ENCODE measurements at regions not wholly inside any gene's neighbourhood (a gene's known extent, or its start where the extent isn't known, plus 50 kb on each side); places are given as distances from the start of the nearest gene placed in this dataset.

GRCh38 chr6:22807261-22807660 is 237.9 kb downstream of the HDGFL1 start:
- Mint-ChIP-seq H3K4me1 (ENCODE audit: low read depth) (no peaks in the 10 kb centered on the region), H3K4me3 (no peak overlapping the region), H3K27me3 (ENCODE audit: low read depth) (no peaks in the 10 kb centered on the region), H3K27ac (no peak overlapping the region), H3K9me3 (peaks cover 7% of the 10 kb centered on the region in 2 donors), H3K36me3 (ENCODE audit: insufficient read depth in 2 of 2) (no peaks in the 10 kb centered on the region)
- ATAC-seq (replicated peaks in 1 of 2) (no peak), DNase-seq (no peak)

- H3K36me3 Mint-ChIP-seq (ENCODE audit: insufficient read depth in 2 of 2), result no peaks in the 10 kb centered on the region
- ATAC-seq (replicated peaks in 1 of 2), result no peak
- peaks cover 4 to 5% of the 10 kb centered on the region in 2 donors for H3K9me3 Mint-ChIP-seq
- no peaks in the 10 kb centered on the region for H3K4me1 Mint-ChIP-seq (ENCODE audit: low read depth)
- H3K27me3 Mint-ChIP-seq (ENCODE audit: low read depth), result no peaks in the 10 kb centered on the region
- H3K27ac Mint-ChIP-seq, result no peak overlapping the region
- DNase-seq, result no peak
- H3K4me3 Mint-ChIP-seq, result no peak overlapping the region
Observed at GRCh38 chr6:22807818-22808217, 238.5 kb downstream of the HDGFL1 start.

- H3K36me3 Mint-ChIP-seq (ENCODE audit: insufficient read depth in 2 of 2), result no peaks in the 10 kb centered on the region
- H3K4me1 Mint-ChIP-seq (ENCODE audit: low read depth), result no peaks in the 10 kb centered on the region
- H3K27ac Mint-ChIP-seq, result no peak overlapping the region
- ATAC-seq (replicated peaks in 1 of 2) (no peak), DNase-seq (no peak)
- no peak overlapping the region for H3K4me3 Mint-ChIP-seq
- no peaks in the 10 kb centered on the region for H3K27me3 Mint-ChIP-seq (ENCODE audit: low read depth)
- peaks cover 3 to 5% of the 10 kb centered on the region in 2 donors for H3K9me3 Mint-ChIP-seq
Observed at GRCh38 chr6:22808466-22808865, 239.1 kb downstream of the HDGFL1 start.

- Mint-ChIP-seq H3K27ac (no peak overlapping the region), H3K27me3 (ENCODE audit: low read depth) (no peaks in the 10 kb centered on the region), H3K4me3 (no peak overlapping the region), H3K4me1 (ENCODE audit: low read depth) (no peaks in the 10 kb centered on the region), H3K9me3 (peaks cover 3 to 5% of the 10 kb centered on the region in 2 donors), H3K36me3 (ENCODE audit: insufficient read depth in 2 of 2) (no peaks in the 10 kb centered on the region)
- DNase-seq (no peak), ATAC-seq (replicated peaks in 1 of 2) (no peak)
Observed at GRCh38 chr6:22809370-22809769, 240.0 kb downstream of the HDGFL1 start.

GRCh38 chr6:22819209-22819608 is 249.8 kb downstream of the HDGFL1 start:
- Mint-ChIP-seq H3K9me3 (peaks cover 3 to 8% of the 10 kb centered on the region in 2 donors), H3K36me3 (ENCODE audit: insufficient read depth in 2 of 2) (no peaks in the 10 kb centered on the region), H3K27ac (no peak overlapping the region), H3K4me3 (no peak overlapping the region), H3K4me1 (ENCODE audit: low read depth) (no peaks in the 10 kb centered on the region), H3K27me3 (ENCODE audit: low read depth) (no peaks in the 10 kb centered on the region)
- DNase-seq (no peak), ATAC-seq (replicated peaks in 1 of 2) (no peak)

- no peak for DNase-seq
- no peak for ATAC-seq (replicated peaks in 1 of 2)
- H3K27me3 Mint-ChIP-seq (ENCODE audit: low read depth), result no peaks in the 10 kb centered on the region
- no peak overlapping the region for H3K4me3 Mint-ChIP-seq
- no peaks in the 10 kb centered on the region for H3K36me3 Mint-ChIP-seq (ENCODE audit: insufficient read depth in 2 of 2)
- no peak overlapping the region for H3K27ac Mint-ChIP-seq
- H3K4me1 Mint-ChIP-seq (ENCODE audit: low read depth), result no peaks in the 10 kb centered on the region
- peaks cover 0 to 8% of the 10 kb centered on the region in 2 donors for H3K9me3 Mint-ChIP-seq
Observed at GRCh38 chr6:22821664-22822320, 252.4 kb downstream of the HDGFL1 start.

GRCh38 chr6:22825210-22825609 is 255.8 kb downstream of the HDGFL1 start:
- H3K9me3 Mint-ChIP-seq, result peaks cover 0 to 1% of the 10 kb centered on the region in 2 donors
- no peak for DNase-seq
- H3K4me1 Mint-ChIP-seq (ENCODE audit: low read depth), result no peaks in the 10 kb centered on the region
- H3K36me3 Mint-ChIP-seq (ENCODE audit: insufficient read depth in 2 of 2), result no peaks in the 10 kb centered on the region
- H3K27ac Mint-ChIP-seq, result no peak overlapping the region
- no peak for ATAC-seq (replicated peaks in 1 of 2)
- no peak overlapping the region for H3K4me3 Mint-ChIP-seq
- H3K27me3 Mint-ChIP-seq (ENCODE audit: low read depth), result no peaks in the 10 kb centered on the region

- Mint-ChIP-seq H3K4me3 (no peak overlapping the region), H3K4me1 (ENCODE audit: low read depth) (no peaks in the 10 kb centered on the region), H3K27ac (peak overlapping the region; percentile 73), H3K36me3 (ENCODE audit: insufficient read depth in 2 of 2) (no peaks in the 10 kb centered on the region), H3K27me3 (ENCODE audit: low read depth) (no peaks in the 10 kb centered on the region), H3K9me3 (peaks cover 0 to 1% of the 10 kb centered on the region in 2 donors)
- DNase-seq (no peak), ATAC-seq (replicated peaks in 1 of 2) (no peak)
Observed at GRCh38 chr6:22826961-22827360, 257.6 kb downstream of the HDGFL1 start.

GRCh38 chr6:22827760-22828159 is 258.4 kb downstream of the HDGFL1 start:
- Mint-ChIP-seq H3K4me3 (no peak overlapping the region), H3K27me3 (ENCODE audit: low read depth) (no peaks in the 10 kb centered on the region), H3K4me1 (ENCODE audit: low read depth) (no peaks in the 10 kb centered on the region), H3K27ac (no peak overlapping the region), H3K36me3 (ENCODE audit: insufficient read depth in 2 of 2) (no peaks in the 10 kb centered on the region), H3K9me3 (peaks cover 0 to 1% of the 10 kb centered on the region in 2 donors)
- ATAC-seq (replicated peaks in 1 of 2) (no peak), DNase-seq (no peak)

- Mint-ChIP-seq H3K27ac (no peak overlapping the region), H3K4me1 (ENCODE audit: low read depth) (no peaks in the 10 kb centered on the region), H3K4me3 (no peak overlapping the region), H3K27me3 (ENCODE audit: low read depth) (no peaks in the 10 kb centered on the region), H3K9me3 (peaks cover 0 to 1% of the 10 kb centered on the region in 2 donors), H3K36me3 (ENCODE audit: insufficient read depth in 2 of 2) (no peaks in the 10 kb centered on the region)
- DNase-seq (no peak), ATAC-seq (replicated peaks in 1 of 2) (no peak)
Observed at GRCh38 chr6:22828179-22829062, 259.1 kb downstream of the HDGFL1 start.

- DNase-seq, result no peak
- Mint-ChIP-seq H3K36me3 (ENCODE audit: insufficient read depth in 2 of 2) (no peaks in the 10 kb centered on the region), H3K4me1 (ENCODE audit: low read depth) (no peaks in the 10 kb centered on the region), H3K27ac (no peak overlapping the region), H3K4me3 (no peak overlapping the region), H3K9me3 (peaks cover 0 to 1% of the 10 kb centered on the region in 2 donors), H3K27me3 (ENCODE audit: low read depth) (no peaks in the 10 kb centered on the region)
- no peak for ATAC-seq (replicated peaks in 1 of 2)
Observed at GRCh38 chr6:22829070-22829469, 259.7 kb downstream of the HDGFL1 start.

- no peak for DNase-seq
- no peak overlapping the region for H3K4me3 Mint-ChIP-seq
- no peaks in the 10 kb centered on the region for H3K4me1 Mint-ChIP-seq (ENCODE audit: low read depth)
- no peak for ATAC-seq (replicated peaks in 1 of 2)
- H3K9me3 Mint-ChIP-seq, result peaks cover 1 to 4% of the 10 kb centered on the region in 2 donors
- H3K27me3 Mint-ChIP-seq (ENCODE audit: low read depth), result no peaks in the 10 kb centered on the region
- H3K36me3 Mint-ChIP-seq (ENCODE audit: insufficient read depth in 2 of 2), result peaks cover 0 to 1% of the 10 kb centered on the region in 2 donors
- H3K27ac Mint-ChIP-seq, result no peak overlapping the region
Observed at GRCh38 chr6:22830463-22830862, 261.1 kb downstream of the HDGFL1 start.

- ATAC-seq (replicated peaks in 1 of 2) (no peak), DNase-seq (no peak)
- H3K27ac Mint-ChIP-seq, result no peak overlapping the region
- H3K4me1 Mint-ChIP-seq (ENCODE audit: low read depth), result no peaks in the 10 kb centered on the region
- no peaks in the 10 kb centered on the region for H3K27me3 Mint-ChIP-seq (ENCODE audit: low read depth)
- peaks cover 2 to 3% of the 10 kb centered on the region in 2 donors for H3K36me3 Mint-ChIP-seq (ENCODE audit: insufficient read depth in 2 of 2)
- H3K4me3 Mint-ChIP-seq, result no peak overlapping the region
- peaks cover 1 to 4% of the 10 kb centered on the region in 2 donors for H3K9me3 Mint-ChIP-seq
Observed at GRCh38 chr6:22833191-22833590, 263.8 kb downstream of the HDGFL1 start.

All from activated T-cell treated with anti-CD3 and anti-CD28 coated beads, Interleukin-2, amount 50 U/mL, for 72 hours (primary cell).